ENCODE measurements at regions not wholly inside any gene's neighbourhood (a gene's known extent, or its start where the extent isn't known, plus 50 kb on each side); places are given as distances from the start of the nearest gene placed in this dataset.

DNA sequence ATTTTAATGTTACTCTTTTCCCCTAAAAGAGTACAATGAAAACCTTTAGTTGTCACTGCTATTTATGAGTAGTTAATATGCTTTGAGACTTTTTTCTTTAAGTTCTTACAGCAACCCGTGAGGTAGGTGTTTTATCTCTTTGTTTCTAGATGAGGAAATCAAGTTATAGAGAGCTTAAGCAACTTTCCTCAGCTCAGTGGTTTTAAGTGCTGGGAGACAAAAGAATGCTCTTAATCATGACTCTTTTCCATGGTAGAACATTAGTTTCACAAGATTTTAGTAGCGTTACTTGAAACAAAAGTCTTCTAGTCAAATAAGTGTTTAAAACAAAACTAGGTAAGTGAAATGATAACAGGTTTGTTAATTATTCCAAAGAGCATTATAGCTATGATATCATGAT is 354.7 kb upstream of the PITX2 start:
- DNase-seq (no peak), ATAC-seq (ENCODE audit: low FRiP score) (no peak)
- H3K4me1 ChIP-seq (ENCODE audit: control insufficient read depth in 1 of 2, insufficient read depth in 2 of 2, low read length in 2 of 2) = no peaks in the 10 kb centered on the region
- H3K27me3 ChIP-seq (ENCODE audit: control insufficient read depth in 1 of 2, insufficient read depth in 2 of 2, low read length in 1 of 2) = no peaks in the 10 kb centered on the region
- H3K9me3 ChIP-seq (ENCODE audit: control insufficient read depth, low read length) = no peaks in the 10 kb centered on the region
- intact Hi-C loops (cut with DNase I) = no loop called here
- 35 to 48% methylated on average over 2 of the region's 2 CpGs for WGBS, 2 donors
- H3K36me3 ChIP-seq (ENCODE audit: control insufficient read depth in 1 of 2, insufficient read depth in 2 of 2, low read length in 1 of 2) = no peaks in the 10 kb centered on the region
- no peak overlapping the region for H3K27ac ChIP-seq (ENCODE audit: low read depth in 1 of 2, low read length in 2 of 2)
- no peak overlapping the region for H3K4me3 ChIP-seq (ENCODE audit: low read length in 2 of 2)

GRCh38 chr4:110978761-110979160 is 355.9 kb upstream of the PITX2 start:
- no peak for ATAC-seq (ENCODE audit: low FRiP score)
- intact Hi-C loops (cut with DNase I) = no loop called here

DNA sequence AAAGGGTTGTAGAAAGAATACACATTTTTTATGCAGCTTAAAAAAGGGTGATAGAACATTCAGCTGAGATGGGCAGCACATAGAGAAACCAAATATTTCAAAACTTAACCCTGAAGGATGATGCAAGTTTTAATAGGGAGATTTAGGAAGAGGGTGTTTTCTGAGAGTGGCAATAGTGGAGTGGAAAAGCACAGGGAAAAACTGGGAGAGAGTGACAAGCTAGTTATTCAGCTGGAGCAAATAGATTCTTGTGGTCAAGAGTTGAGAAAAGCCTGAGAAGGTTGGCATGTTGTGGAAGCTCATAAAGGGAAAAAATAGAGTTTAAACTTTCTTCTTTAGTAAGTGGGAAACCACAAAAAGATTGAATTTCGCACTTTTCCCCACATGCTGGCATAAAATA is 359.6 kb upstream of the PITX2 start:
- H3K27me3 ChIP-seq (ENCODE audit: control insufficient read depth in 1 of 2, insufficient read depth in 2 of 2, low read length in 1 of 2) = no peaks in the 10 kb centered on the region
- 83 to 96% methylated on average over 1 of the region's 1 CpG for whole genome bisulfite sequencing, 2 donors
- H3K36me3 ChIP-seq (ENCODE audit: control insufficient read depth in 1 of 2, insufficient read depth in 2 of 2, low read length in 1 of 2) = no peaks in the 10 kb centered on the region
- intact Hi-C loops (cut with DNase I) = no loop called here
- H3K4me1 ChIP-seq (ENCODE audit: control insufficient read depth in 1 of 2, insufficient read depth in 2 of 2, low read length in 2 of 2) = no peaks in the 10 kb centered on the region
- DNase-seq = no peak
- H3K4me3 ChIP-seq (ENCODE audit: low read length in 2 of 2) = no peak overlapping the region
- no peaks in the 10 kb centered on the region for H3K9me3 ChIP-seq (ENCODE audit: control insufficient read depth, low read length)
- H3K27ac ChIP-seq (ENCODE audit: low read depth in 1 of 2, low read length in 2 of 2) = no peak overlapping the region
- ATAC-seq (ENCODE audit: low FRiP score) = no peak

More at GRCh38 chr4:110978761-110979160, 355.9 kb upstream of the PITX2 start:
- WGBS, 2 donors = 76 to 82% methylated on average over 2 of the region's 2 CpGs
- no peak for DNase-seq
- Histone ChIP-seq H3K4me3 (ENCODE audit: low read length in 2 of 2) (no peak overlapping the region), H3K4me1 (ENCODE audit: control insufficient read depth in 1 of 2, insufficient read depth in 2 of 2, low read length in 2 of 2) (no peaks in the 10 kb centered on the region), H3K36me3 (ENCODE audit: control insufficient read depth in 1 of 2, insufficient read depth in 2 of 2, low read length in 1 of 2) (no peaks in the 10 kb centered on the region), H3K9me3 (ENCODE audit: control insufficient read depth, low read length) (no peaks in the 10 kb centered on the region), H3K27me3 (ENCODE audit: control insufficient read depth in 1 of 2, insufficient read depth in 2 of 2, low read length in 1 of 2) (no peaks in the 10 kb centered on the region), H3K27ac (ENCODE audit: low read depth in 1 of 2, low read length in 2 of 2) (no peak overlapping the region)

DNA sequence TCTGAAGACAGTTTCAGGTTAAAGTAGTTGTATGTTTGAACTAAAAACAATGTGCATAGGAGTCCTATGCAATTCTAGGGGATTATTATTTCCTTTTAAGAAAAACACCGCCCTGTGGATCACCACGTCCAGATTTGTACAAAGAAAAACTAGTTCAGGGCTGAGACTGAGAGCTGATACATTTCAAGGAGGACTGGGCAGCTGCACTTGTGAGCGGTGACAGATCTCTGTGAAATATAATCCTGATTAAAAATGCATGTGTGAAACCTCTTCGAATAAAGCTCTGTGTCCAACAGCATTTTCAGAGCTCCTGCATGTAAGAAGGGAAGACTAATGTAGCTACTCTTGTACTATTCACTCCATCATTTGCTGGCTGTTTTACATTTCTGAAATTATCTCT is 365.8 kb upstream of the PITX2 start:
- no peaks in the 10 kb centered on the region for H3K9me3 ChIP-seq (ENCODE audit: control insufficient read depth, low read length)
- H3K27ac ChIP-seq (ENCODE audit: low read depth in 1 of 2, low read length in 2 of 2) = no peak overlapping the region
- 35 to 49% methylated on average over 4 of the region's 4 CpGs for WGBS, 2 donors
- no peaks in the 10 kb centered on the region for H3K27me3 ChIP-seq (ENCODE audit: control insufficient read depth in 1 of 2, insufficient read depth in 2 of 2, low read length in 1 of 2)
- no peak overlapping the region for H3K4me3 ChIP-seq (ENCODE audit: low read length in 2 of 2)
- no peak for DNase-seq
- H3K4me1 ChIP-seq (ENCODE audit: control insufficient read depth in 1 of 2, insufficient read depth in 2 of 2, low read length in 2 of 2) = no peaks in the 10 kb centered on the region
- no peak for ATAC-seq (ENCODE audit: low FRiP score)
- intact Hi-C loops (cut with DNase I) = no loop called here
- no peaks in the 10 kb centered on the region for H3K36me3 ChIP-seq (ENCODE audit: control insufficient read depth in 1 of 2, insufficient read depth in 2 of 2, low read length in 1 of 2)

GRCh38 chr4:110989125-110989524 is 366.2 kb upstream of the PITX2 start:
- Histone ChIP-seq H3K9me3 (ENCODE audit: control insufficient read depth, low read length) (no peaks in the 10 kb centered on the region), H3K4me1 (ENCODE audit: control insufficient read depth in 1 of 2, insufficient read depth in 2 of 2, low read length in 2 of 2) (no peaks in the 10 kb centered on the region), H3K36me3 (ENCODE audit: control insufficient read depth in 1 of 2, insufficient read depth in 2 of 2, low read length in 1 of 2) (no peaks in the 10 kb centered on the region), H3K27ac (ENCODE audit: low read depth in 1 of 2, low read length in 2 of 2) (no peak overlapping the region), H3K27me3 (ENCODE audit: control insufficient read depth in 1 of 2, insufficient read depth in 2 of 2, low read length in 1 of 2) (no peaks in the 10 kb centered on the region), H3K4me3 (ENCODE audit: low read length in 2 of 2) (no peak overlapping the region)
- 96 to 98% methylated on average over 1 of the region's 1 CpG for WGBS, 2 donors
- DNase-seq (no peak), ATAC-seq (ENCODE audit: low FRiP score) (no peak)
- intact Hi-C loops (cut with DNase I) = no loop called here

DNA sequence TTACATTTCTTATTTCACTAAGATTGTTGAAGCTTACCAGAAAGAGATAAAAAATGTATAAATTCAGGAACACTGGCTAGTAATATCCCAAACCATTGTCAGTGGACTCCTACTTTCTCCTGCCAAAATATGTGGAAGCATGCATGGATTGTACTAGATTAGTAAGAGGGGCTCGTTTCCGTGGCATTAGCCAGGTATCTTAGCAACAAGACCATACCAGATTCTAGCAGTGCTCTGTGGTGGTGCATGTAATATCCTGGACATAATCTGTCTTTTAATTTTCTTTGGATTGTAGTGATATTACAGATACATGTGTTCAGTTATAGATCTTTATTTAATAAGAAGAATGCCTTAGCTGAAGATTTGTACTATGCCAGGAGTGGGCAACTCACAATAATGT is 371.9 kb upstream of the PITX2 start:
- DNase-seq (no peak), ATAC-seq (ENCODE audit: low FRiP score) (no peak)
- Histone ChIP-seq H3K27me3 (ENCODE audit: control insufficient read depth in 1 of 2, insufficient read depth in 2 of 2, low read length in 1 of 2) (no peaks in the 10 kb centered on the region), H3K4me3 (ENCODE audit: low read length in 2 of 2) (no peak overlapping the region), H3K27ac (ENCODE audit: low read depth in 1 of 2, low read length in 2 of 2) (no peak overlapping the region), H3K4me1 (ENCODE audit: control insufficient read depth in 1 of 2, insufficient read depth in 2 of 2, low read length in 2 of 2) (no peaks in the 10 kb centered on the region), H3K36me3 (ENCODE audit: control insufficient read depth in 1 of 2, insufficient read depth in 2 of 2, low read length in 1 of 2) (no peaks in the 10 kb centered on the region), H3K9me3 (ENCODE audit: control insufficient read depth, low read length) (no peaks in the 10 kb centered on the region)
- intact Hi-C loops (cut with DNase I) = no loop called here
- WGBS, 2 donors = 30 to 37% methylated on average over 2 of the region's 2 CpGs

DNA sequence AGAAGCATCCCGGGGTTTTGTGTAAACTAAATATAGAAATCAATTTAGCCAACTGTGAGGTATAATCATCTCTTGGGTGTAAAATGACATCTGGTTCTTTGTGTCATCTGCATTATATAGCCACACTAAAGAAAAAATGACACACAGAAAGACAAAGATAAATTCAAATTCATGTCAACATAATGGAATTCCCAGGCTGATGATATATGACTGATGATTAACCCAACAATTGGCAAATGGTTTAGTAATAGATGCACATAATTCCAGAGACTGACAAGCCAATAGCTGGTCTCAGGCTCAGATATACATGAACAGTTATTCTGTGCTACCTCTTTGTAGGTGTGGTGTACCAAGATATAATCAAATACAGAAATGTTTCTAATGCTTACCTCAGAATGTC is 375.4 kb upstream of the PITX2 start:
- WGBS, 2 donors = 51 to 67% methylated on average over 1 of the region's 1 CpG
- Histone ChIP-seq H3K4me3 (ENCODE audit: low read length in 2 of 2) (no peak overlapping the region), H3K4me1 (ENCODE audit: control insufficient read depth in 1 of 2, insufficient read depth in 2 of 2, low read length in 2 of 2) (no peaks in the 10 kb centered on the region), H3K36me3 (ENCODE audit: control insufficient read depth in 1 of 2, insufficient read depth in 2 of 2, low read length in 1 of 2) (no peaks in the 10 kb centered on the region), H3K27ac (ENCODE audit: low read depth in 1 of 2, low read length in 2 of 2) (no peak overlapping the region), H3K9me3 (ENCODE audit: control insufficient read depth, low read length) (peaks cover 1% of the 10 kb centered on the region), H3K27me3 (ENCODE audit: control insufficient read depth in 1 of 2, insufficient read depth in 2 of 2, low read length in 1 of 2) (no peaks in the 10 kb centered on the region)
- intact Hi-C loops (cut with DNase I) = no loop called here
- no peak for DNase-seq
- ATAC-seq (ENCODE audit: low FRiP score) = no peak

GRCh38 chr4:111011458-111011857 is 388.6 kb upstream of the PITX2 start:
- no peak overlapping the region for H3K27ac ChIP-seq (ENCODE audit: low read depth in 1 of 2, low read length in 2 of 2)
- 85 to 97% methylated on average over 2 of the region's 2 CpGs for WGBS, 2 donors
- intact Hi-C loops (cut with DNase I) = no loop called here
- no peaks in the 10 kb centered on the region for H3K36me3 ChIP-seq (ENCODE audit: control insufficient read depth in 1 of 2, insufficient read depth in 2 of 2, low read length in 1 of 2)
- DNase-seq (no peak), ATAC-seq (ENCODE audit: low FRiP score) (no peak)
- no peaks in the 10 kb centered on the region for H3K9me3 ChIP-seq (ENCODE audit: control insufficient read depth, low read length)
- no peaks in the 10 kb centered on the region for H3K4me1 ChIP-seq (ENCODE audit: control insufficient read depth in 1 of 2, insufficient read depth in 2 of 2, low read length in 2 of 2)
- H3K27me3 ChIP-seq (ENCODE audit: control insufficient read depth in 1 of 2, insufficient read depth in 2 of 2, low read length in 1 of 2) = no peaks in the 10 kb centered on the region
- H3K4me3 ChIP-seq (ENCODE audit: low read length in 2 of 2) = no peak overlapping the region

GRCh38 chr4:111013846-111014245 is 391.0 kb upstream of the PITX2 start:
- H3K27ac ChIP-seq (ENCODE audit: low read depth in 1 of 2, low read length in 2 of 2) = no peak overlapping the region
- DNase-seq (no peak), ATAC-seq (ENCODE audit: low FRiP score) (no peak)
- intact Hi-C loops (cut with DNase I) = no loop called here
- H3K36me3 ChIP-seq (ENCODE audit: control insufficient read depth in 1 of 2, insufficient read depth in 2 of 2, low read length in 1 of 2) = no peaks in the 10 kb centered on the region
- H3K4me1 ChIP-seq (ENCODE audit: control insufficient read depth in 1 of 2, insufficient read depth in 2 of 2, low read length in 2 of 2) = no peaks in the 10 kb centered on the region
- no peaks in the 10 kb centered on the region for H3K27me3 ChIP-seq (ENCODE audit: control insufficient read depth in 1 of 2, insufficient read depth in 2 of 2, low read length in 1 of 2)
- H3K9me3 ChIP-seq (ENCODE audit: control insufficient read depth, low read length) = no peaks in the 10 kb centered on the region
- H3K4me3 ChIP-seq (ENCODE audit: low read length in 2 of 2) = no peak overlapping the region
- WGBS, 2 donors = 89 to 91% methylated on average over 7 of the region's 7 CpGs

Measured in aorta (tissue), 5 donors.